ENCODE measurements at regions not wholly inside any gene's neighbourhood (a gene's known extent, or its start where the extent isn't known, plus 50 kb on each side); places are given as distances from the start of the nearest gene placed in this dataset.
A peak's percentile ranks its signal among the peaks of the same experiment; 100 is the strongest.

GRCh38 chr6:137729866-137730629 lies 137.0 kb upstream of the TNFAIP3 start:
- no peaks in the 10 kb centered on the region for H3K4me1 Mint-ChIP-seq (ENCODE audit: low read depth)
- no peak overlapping the region for H3K4me3 Mint-ChIP-seq
- intact Hi-C loops (cut with micrococcal nuclease), result no loop called here
- peaks cover 11% of the 10 kb centered on the region for H3K27me3 Mint-ChIP-seq
- no peaks in the 10 kb centered on the region for H3K36me3 Mint-ChIP-seq
- no peaks in the 10 kb centered on the region for H3K9me3 Mint-ChIP-seq
- no peak overlapping the region for H3K27ac Mint-ChIP-seq
- POLR2A ChIA-PET, result no interaction called here
- no peak for DNase-seq
- CTCF ChIA-PET, result no interaction called here

- no peaks in the 10 kb centered on the region for H3K9me3 Mint-ChIP-seq
- H3K27ac Mint-ChIP-seq, result no peak overlapping the region
- H3K4me3 Mint-ChIP-seq, result no peak overlapping the region
- no peaks in the 10 kb centered on the region for H3K36me3 Mint-ChIP-seq
- ChIA-PET POLR2A (no interaction called here), CTCF (no interaction called here)
- intact Hi-C loops (cut with micrococcal nuclease), result no loop called here
- H3K27me3 Mint-ChIP-seq, result peaks cover 11% of the 10 kb centered on the region
- peaks cover 12% of the 10 kb centered on the region for H3K4me1 Mint-ChIP-seq (ENCODE audit: low read depth)
- no peak for DNase-seq
Observed at GRCh38 chr6:137731600-137731959, 135.5 kb upstream of the TNFAIP3 start.

GRCh38 chr6:137731960-137732616 lies 135.0 kb upstream of the TNFAIP3 start:
- no peak overlapping the region for H3K4me3 Mint-ChIP-seq
- H3K27me3 Mint-ChIP-seq, result peaks cover 11% of the 10 kb centered on the region
- POLR2A ChIA-PET, result no interaction called here
- CTCF ChIA-PET, result interaction anchor here (1.2 kb wide), 1 partner anchor 68 kb away, joined by 4 read pairs; no protein-coding TSS in a partner anchor
- peaks cover 15% of the 10 kb centered on the region for H3K4me1 Mint-ChIP-seq (ENCODE audit: low read depth)
- no peaks in the 10 kb centered on the region for H3K36me3 Mint-ChIP-seq
- intact Hi-C loops (cut with micrococcal nuclease), result no loop called here
- no peaks in the 10 kb centered on the region for H3K9me3 Mint-ChIP-seq
- DNase-seq, result no peak
- no peak overlapping the region for H3K27ac Mint-ChIP-seq

GRCh38 chr6:137733372-137733771 lies 133.7 kb upstream of the TNFAIP3 start:
- H3K36me3 Mint-ChIP-seq, result no peaks in the 10 kb centered on the region
- H3K4me1 Mint-ChIP-seq (ENCODE audit: low read depth), result peaks cover 22% of the 10 kb centered on the region
- H3K9me3 Mint-ChIP-seq, result no peaks in the 10 kb centered on the region
- no peak overlapping the region for H3K27ac Mint-ChIP-seq
- ChIA-PET POLR2A (no interaction called here), CTCF (interaction anchor here (0.6 to 1.2 kb wide), 2 partner anchors 21 to 66 kb away, joined by 3 to 4 read pairs; no protein-coding TSS in a partner anchor)
- peaks cover 2% of the 10 kb centered on the region for H3K27me3 Mint-ChIP-seq
- H3K4me3 Mint-ChIP-seq, result no peak overlapping the region
- DNase-seq, result no peak
- intact Hi-C loops (cut with micrococcal nuclease), result no loop called here

GRCh38 chr6:137734005-137734874 lies 132.8 kb upstream of the TNFAIP3 start:
- POLR2A ChIA-PET, result no interaction called here
- H3K36me3 Mint-ChIP-seq, result no peaks in the 10 kb centered on the region
- H3K9me3 Mint-ChIP-seq, result no peaks in the 10 kb centered on the region
- intact Hi-C loops (cut with micrococcal nuclease), result no loop called here
- peaks cover 2% of the 10 kb centered on the region for H3K27me3 Mint-ChIP-seq
- no peak for DNase-seq
- peaks cover 22% of the 10 kb centered on the region for H3K4me1 Mint-ChIP-seq (ENCODE audit: low read depth)
- no peak overlapping the region for H3K4me3 Mint-ChIP-seq
- H3K27ac Mint-ChIP-seq, result no peak overlapping the region
- CTCF ChIA-PET, result no interaction called here

- no peak for DNase-seq
- H3K27me3 Mint-ChIP-seq, result peaks cover 2% of the 10 kb centered on the region
- peaks cover 22% of the 10 kb centered on the region for H3K4me1 Mint-ChIP-seq (ENCODE audit: low read depth)
- H3K4me3 Mint-ChIP-seq, result no peak overlapping the region
- no peaks in the 10 kb centered on the region for H3K9me3 Mint-ChIP-seq
- intact Hi-C loops (cut with micrococcal nuclease), result no loop called here
- POLR2A ChIA-PET, result no interaction called here
- CTCF ChIA-PET, result no interaction called here
- H3K36me3 Mint-ChIP-seq, result no peaks in the 10 kb centered on the region
- H3K27ac Mint-ChIP-seq, result no peak overlapping the region
Observed at GRCh38 chr6:137734875-137735182, 132.2 kb upstream of the TNFAIP3 start.

- Mint-ChIP-seq H3K4me1 (ENCODE audit: low read depth) (peaks cover 22% of the 10 kb centered on the region), H3K36me3 (no peaks in the 10 kb centered on the region), H3K27me3 (peaks cover 2% of the 10 kb centered on the region), H3K4me3 (no peak overlapping the region), H3K27ac (peak overlapping the region; percentile 25), H3K9me3 (no peaks in the 10 kb centered on the region)
- POLR2A ChIA-PET, result no interaction called here
- DNase-seq, result peak; percentile 43
- CTCF ChIA-PET, result interaction anchor here (0.6 kb wide), 1 partner anchor 25 kb away, joined by 3 read pairs; no protein-coding TSS in a partner anchor
- intact Hi-C loops (cut with micrococcal nuclease), result loop anchor here (2.0 kb wide), 1 partner anchor 13 kb away; no protein-coding TSS in a partner anchor
Observed at GRCh38 chr6:137736048-137736818, 130.8 kb upstream of the TNFAIP3 start.

- intact Hi-C loops (cut with micrococcal nuclease), result loop anchor here (2.0 kb wide), 1 partner anchor 14 kb away; no protein-coding TSS in a partner anchor
- DNase-seq, result no peak
Observed at GRCh38 chr6:137736911-137737310, 130.1 kb upstream of the TNFAIP3 start.

GRCh38 chr6:137737836-137738596 lies 129.0 kb upstream of the TNFAIP3 start:
- intact Hi-C loops (cut with micrococcal nuclease), result loop anchor here (2.0 kb wide), 1 partner anchor 15 kb away; no protein-coding TSS in a partner anchor
- Mint-ChIP-seq H3K27me3 (no peaks in the 10 kb centered on the region), H3K27ac (no peak overlapping the region), H3K36me3 (no peaks in the 10 kb centered on the region), H3K4me3 (no peak overlapping the region), H3K9me3 (no peaks in the 10 kb centered on the region), H3K4me1 (ENCODE audit: low read depth) (peaks cover 22% of the 10 kb centered on the region)
- POLR2A ChIA-PET, result interaction anchor here (1.2 kb wide), 1 partner anchor 22 kb away, joined by 3 read pairs; no protein-coding TSS in a partner anchor
- DNase-seq, result no peak
- CTCF ChIA-PET, result no interaction called here

More at GRCh38 chr6:137736911-137737310, 130.1 kb upstream of the TNFAIP3 start:
- peaks cover 2% of the 10 kb centered on the region for H3K27me3 Mint-ChIP-seq
- no peaks in the 10 kb centered on the region for H3K9me3 Mint-ChIP-seq
- H3K27ac Mint-ChIP-seq, result peak overlapping the region; percentile 25
- ChIA-PET CTCF (interaction anchor here (0.6 kb wide), 1 partner anchor 25 kb away, joined by 3 read pairs; no protein-coding TSS in a partner anchor), POLR2A (no interaction called here)
- no peaks in the 10 kb centered on the region for H3K36me3 Mint-ChIP-seq
- peaks cover 22% of the 10 kb centered on the region for H3K4me1 Mint-ChIP-seq (ENCODE audit: low read depth)
- H3K4me3 Mint-ChIP-seq, result no peak overlapping the region

GRCh38 chr6:137738931-137739504 lies 128.0 kb upstream of the TNFAIP3 start:
- ChIA-PET POLR2A (interaction anchor here (1.2 kb wide), 1 partner anchor 21 kb away, joined by 3 read pairs; no protein-coding TSS in a partner anchor), CTCF (no interaction called here)
- DNase-seq, result no peak
- H3K27me3 Mint-ChIP-seq, result no peaks in the 10 kb centered on the region
- H3K4me3 Mint-ChIP-seq, result no peak overlapping the region
- no peak overlapping the region for H3K27ac Mint-ChIP-seq
- no peaks in the 10 kb centered on the region for H3K9me3 Mint-ChIP-seq
- intact Hi-C loops (cut with micrococcal nuclease), result no loop called here
- no peaks in the 10 kb centered on the region for H3K36me3 Mint-ChIP-seq
- H3K4me1 Mint-ChIP-seq (ENCODE audit: low read depth), result peaks cover 28% of the 10 kb centered on the region

- no peak overlapping the region for H3K4me3 Mint-ChIP-seq
- POLR2A ChIA-PET, result no interaction called here
- intact Hi-C loops (cut with micrococcal nuclease), result no loop called here
Observed at GRCh38 chr6:137739544-137739943, 127.5 kb upstream of the TNFAIP3 start.

More at GRCh38 chr6:137739544-137739943, 127.5 kb upstream of the TNFAIP3 start:
- H3K36me3 Mint-ChIP-seq, result no peaks in the 10 kb centered on the region
- CTCF ChIA-PET, result no interaction called here
- peaks cover 28% of the 10 kb centered on the region for H3K4me1 Mint-ChIP-seq (ENCODE audit: low read depth)
- H3K27me3 Mint-ChIP-seq, result no peaks in the 10 kb centered on the region
- no peak for DNase-seq
- no peak overlapping the region for H3K27ac Mint-ChIP-seq
- no peaks in the 10 kb centered on the region for H3K9me3 Mint-ChIP-seq

Measured in activated CD4-positive, alpha-beta memory T cell treated with anti-CD3 and anti-CD28 coated beads for 36 hours (primary cell).